Glutamatergic neuron (in vitro differentiated cells): ENCODE measurements at regions not wholly inside any gene's neighbourhood (a gene's known extent, or its start where the extent isn't known, plus 50 kb on each side); places are given as distances from the start of the nearest gene placed in this dataset.

Source experiments
- DNase-seq: peaks from one replicate; pipeline ENCODE4 v3.0.0; 2022
- H3K27ac Mint-ChIP-seq: one replicate; pipeline ENCODE4 v1.8.0; 2020; ENCODE audit warnings: mild to moderate bottlenecking, mixed read lengths, inconsistent platforms; ENCODE audit not compliant: unreplicated experiment
- H3K27me3 Mint-ChIP-seq: one replicate; pipeline ENCODE4 v1.8.0; 2020; ENCODE audit warnings: mild to moderate bottlenecking, moderate library complexity, mixed read lengths, inconsistent platforms; ENCODE audit not compliant: unreplicated experiment
- H3K36me3 Mint-ChIP-seq: one replicate; pipeline ENCODE4 v1.8.0; 2020; ENCODE audit warnings: mild to moderate bottlenecking, mixed read lengths, inconsistent platforms; ENCODE audit not compliant: unreplicated experiment
- H3K4me1 Mint-ChIP-seq: one replicate; pipeline ENCODE4 v1.8.0; 2020; ENCODE audit warnings: mild to moderate bottlenecking, low read depth, mixed read lengths, inconsistent platforms; ENCODE audit not compliant: unreplicated experiment
- H3K4me3 Mint-ChIP-seq: one replicate; pipeline ENCODE4 v1.8.0; 2020; ENCODE audit warnings: mild to moderate bottlenecking, mixed read lengths, inconsistent platforms; ENCODE audit not compliant: unreplicated experiment
- H3K9me3 Mint-ChIP-seq: one replicate; pipeline ENCODE4 v1.8.0; 2020; ENCODE audit warnings: mild to moderate bottlenecking, moderate library complexity, mixed read lengths, inconsistent platforms; ENCODE audit not compliant: unreplicated experiment
- TF ChIP-seq, protein P1 (sequence below): fragments of 200-600 bp; sonication (generic); IDR thresholded peaks from one replicate; pipeline ENCODE4 v1.5.0; 2021; ENCODE audit not compliant: partially characterized antibody, unreplicated experiment

DNA sequence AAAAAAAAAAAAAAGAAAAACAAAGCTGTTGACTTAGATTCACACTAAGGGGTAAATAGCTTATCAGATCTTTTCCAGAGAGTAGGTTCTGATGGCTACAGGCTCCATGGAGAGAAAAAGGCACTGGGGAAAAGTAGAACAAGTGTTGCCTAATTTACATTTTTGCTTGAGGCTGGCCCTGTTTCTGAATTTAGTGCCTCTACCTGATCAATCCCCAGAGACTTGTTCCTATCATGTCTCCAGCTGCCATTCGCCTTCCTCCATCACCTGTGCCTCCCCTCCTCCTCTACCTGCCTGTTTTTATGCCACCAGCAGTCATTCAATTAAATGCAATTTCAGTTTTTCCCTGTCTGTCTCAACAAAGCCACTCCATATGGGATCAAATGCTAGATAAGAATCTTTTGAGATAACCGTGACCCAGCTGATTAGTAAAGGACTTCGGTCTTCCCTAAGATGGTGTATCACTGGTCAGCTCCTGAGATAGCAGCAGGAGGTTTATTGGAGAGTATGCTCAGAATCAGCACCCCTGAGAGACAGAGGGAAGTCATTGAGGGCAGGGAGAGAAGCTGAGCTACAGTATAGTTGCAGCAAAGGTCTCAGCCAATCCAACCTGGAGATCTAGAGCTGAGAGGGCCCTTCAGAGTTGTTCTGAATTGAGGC, 88.1 kb upstream of the GADL1 start:
- H3K9me3 Mint-ChIP-seq: no peaks in the 10 kb centered on the region
- no peaks in the 10 kb centered on the region for H3K36me3 Mint-ChIP-seq
- TF ChIP-seq, protein P1, sequence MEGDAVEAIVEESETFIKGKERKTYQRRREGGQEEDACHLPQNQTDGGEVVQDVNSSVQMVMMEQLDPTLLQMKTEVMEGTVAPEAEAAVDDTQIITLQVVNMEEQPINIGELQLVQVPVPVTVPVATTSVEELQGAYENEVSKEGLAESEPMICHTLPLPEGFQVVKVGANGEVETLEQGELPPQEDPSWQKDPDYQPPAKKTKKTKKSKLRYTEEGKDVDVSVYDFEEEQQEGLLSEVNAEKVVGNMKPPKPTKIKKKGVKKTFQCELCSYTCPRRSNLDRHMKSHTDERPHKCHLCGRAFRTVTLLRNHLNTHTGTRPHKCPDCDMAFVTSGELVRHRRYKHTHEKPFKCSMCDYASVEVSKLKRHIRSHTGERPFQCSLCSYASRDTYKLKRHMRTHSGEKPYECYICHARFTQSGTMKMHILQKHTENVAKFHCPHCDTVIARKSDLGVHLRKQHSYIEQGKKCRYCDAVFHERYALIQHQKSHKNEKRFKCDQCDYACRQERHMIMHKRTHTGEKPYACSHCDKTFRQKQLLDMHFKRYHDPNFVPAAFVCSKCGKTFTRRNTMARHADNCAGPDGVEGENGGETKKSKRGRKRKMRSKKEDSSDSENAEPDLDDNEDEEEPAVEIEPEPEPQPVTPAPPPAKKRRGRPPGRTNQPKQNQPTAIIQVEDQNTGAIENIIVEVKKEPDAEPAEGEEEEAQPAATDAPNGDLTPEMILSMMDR: no peak
- H3K27me3 Mint-ChIP-seq: no peaks in the 10 kb centered on the region
- no peak for DNase-seq
- H3K4me1 Mint-ChIP-seq: peaks cover 4% of the 10 kb centered on the region
- H3K27ac Mint-ChIP-seq: no peak overlapping the region
- H3K4me3 Mint-ChIP-seq: no peak overlapping the region

DNA sequence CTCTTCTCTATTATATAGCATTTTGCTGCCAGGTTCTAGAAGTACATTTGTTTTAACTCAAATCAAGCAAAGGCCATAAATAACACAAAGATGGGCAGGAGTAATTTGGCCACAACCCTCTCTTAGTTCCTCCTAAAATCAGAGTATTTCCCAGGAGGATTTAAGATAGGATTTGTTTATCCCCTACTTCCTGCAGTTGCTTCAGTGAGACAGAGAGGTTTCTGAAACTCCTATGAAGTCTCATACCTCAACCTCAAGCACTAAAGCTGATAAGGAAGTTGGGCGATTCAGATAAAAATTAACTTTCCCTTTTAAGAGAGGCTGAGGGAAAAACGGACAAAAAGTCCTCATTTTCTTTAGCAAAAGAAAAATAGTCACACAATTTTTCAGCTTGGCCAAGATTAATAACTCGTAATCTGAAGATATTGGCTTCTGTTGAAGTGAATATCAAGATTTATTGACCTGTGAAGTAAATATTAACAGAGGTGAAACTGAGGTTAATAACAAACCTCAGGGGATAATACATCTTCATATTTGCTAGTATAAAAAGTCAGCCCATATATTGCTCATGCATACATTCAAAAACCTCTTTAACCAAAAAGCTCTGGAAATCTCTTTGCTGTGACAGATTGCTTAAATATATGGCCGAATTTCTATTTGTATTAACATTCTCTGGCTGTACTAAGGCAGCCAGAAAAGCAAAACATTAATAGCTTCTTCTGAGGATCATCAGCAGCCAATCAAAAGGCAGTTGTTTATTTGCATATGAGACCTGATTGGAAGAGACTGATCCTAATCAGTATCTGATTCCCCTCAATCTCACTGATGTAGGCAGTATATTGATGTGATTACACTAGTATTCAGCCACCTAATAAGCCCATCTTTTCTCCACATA, 90.6 kb upstream of the GADL1 start:
- Mint-ChIP-seq H3K27me3 (no peaks in the 10 kb centered on the region), H3K27ac (no peak overlapping the region), H3K4me1 (peaks cover 12% of the 10 kb centered on the region), H3K9me3 (no peaks in the 10 kb centered on the region), H3K4me3 (no peak overlapping the region), H3K36me3 (no peaks in the 10 kb centered on the region)
- TF ChIP-seq, protein P1: no peak
- DNase-seq: no peak

DNA sequence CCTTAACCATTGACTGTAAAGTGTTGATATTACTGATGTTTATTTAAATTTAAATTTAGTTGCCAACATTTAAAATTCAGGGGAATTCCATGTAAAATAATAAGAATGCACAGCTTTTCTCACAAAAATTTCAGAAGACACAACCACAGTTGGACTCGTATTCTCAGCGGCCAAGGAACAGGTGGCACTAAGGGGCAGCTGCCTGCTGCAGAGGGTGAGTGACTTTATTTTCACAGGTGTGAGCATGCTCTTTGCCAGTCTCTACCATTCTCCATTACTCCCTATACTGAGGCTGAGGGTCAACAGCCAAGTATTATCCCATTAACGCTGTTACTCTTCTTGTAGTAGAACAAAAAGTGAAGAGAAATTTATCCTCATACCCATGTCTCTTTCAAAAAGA, 92.1 kb upstream of the GADL1 start:
- Mint-ChIP-seq H3K9me3 (no peaks in the 10 kb centered on the region), H3K27me3 (no peaks in the 10 kb centered on the region), H3K4me1 (peaks cover 13% of the 10 kb centered on the region), H3K36me3 (no peaks in the 10 kb centered on the region), H3K27ac (no peak overlapping the region), H3K4me3 (no peak overlapping the region)
- TF ChIP-seq, protein P1: no peak
- no peak for DNase-seq

DNA sequence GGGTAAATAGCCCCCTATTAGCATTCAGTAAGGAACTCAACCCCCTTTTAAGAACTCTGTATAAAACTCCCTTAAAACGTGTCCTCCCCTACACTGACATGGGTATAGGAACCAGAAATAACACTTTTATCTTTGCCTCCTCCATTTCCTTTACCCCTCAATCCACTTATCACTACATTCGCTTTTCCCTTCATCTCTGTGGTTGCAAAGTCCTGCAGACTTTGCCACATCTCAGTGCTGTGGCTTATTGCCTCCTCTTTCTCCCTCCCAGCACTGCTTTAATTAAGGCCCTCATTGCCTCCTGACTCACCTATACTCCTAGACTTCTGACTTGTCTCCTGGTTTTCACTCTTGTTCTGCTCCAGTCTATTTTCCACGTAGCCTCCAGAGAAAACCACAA, 94.3 kb upstream of the GADL1 start:
- DNase-seq: no peak
- H3K4me1 Mint-ChIP-seq: peaks cover 10% of the 10 kb centered on the region
- H3K36me3 Mint-ChIP-seq: no peaks in the 10 kb centered on the region
- H3K27me3 Mint-ChIP-seq: no peaks in the 10 kb centered on the region
- peak overlapping the region; percentile 25 for H3K27ac Mint-ChIP-seq
- H3K9me3 Mint-ChIP-seq: no peaks in the 10 kb centered on the region
- TF ChIP-seq, protein P1: no peak
- H3K4me3 Mint-ChIP-seq: no peak overlapping the region
